ENCODE measurements at regions not wholly inside any gene's neighbourhood (a gene's known extent, or its start where the extent isn't known, plus 50 kb on each side); places are given as distances from the start of the nearest gene placed in this dataset.

DNA sequence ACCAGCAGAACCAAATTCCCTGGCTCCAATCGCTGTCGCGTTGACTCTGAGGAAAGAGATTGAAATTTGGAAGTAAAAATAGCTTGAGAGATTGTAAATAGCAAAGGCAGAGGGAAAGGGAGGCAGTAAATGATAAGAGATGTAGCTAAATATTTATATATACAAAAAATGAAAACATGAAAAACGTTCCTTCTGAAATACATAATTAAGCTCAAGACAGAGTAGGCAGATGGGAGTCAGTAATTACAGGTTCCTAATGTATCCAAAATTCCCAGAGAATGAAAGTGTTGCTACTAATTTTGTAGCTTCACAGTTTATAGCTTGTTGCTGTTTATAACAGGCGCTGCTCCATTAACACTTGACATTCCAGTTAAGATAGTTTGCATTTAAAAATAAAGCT is 648.7 kb downstream of the KCNA4 start:
- H3K4me1 ChIP-seq (ENCODE audit: insufficient read depth, low read length, poor library complexity, severe bottlenecking): no peaks in the 10 kb centered on the region
- no peaks in the 10 kb centered on the region for H3K79me2 ChIP-seq (ENCODE audit: insufficient read depth, low read length)
- no peak overlapping the region for H3K9ac ChIP-seq (ENCODE audit: low read depth, low read length, poor library complexity, severe bottlenecking)
- no peak overlapping the region for H2AFZ ChIP-seq (ENCODE audit: low read length)
- no peak overlapping the region for H3K4me2 ChIP-seq (ENCODE audit: low read depth, low read length, poor library complexity, severe bottlenecking)
- H3F3A ChIP-seq (ENCODE audit: low read depth): no peaks in the 10 kb centered on the region
- H3K9me2 ChIP-seq (replicated peaks; ENCODE audit: low read depth, low read length): 0 out of 2 replicates have a peak, but pooled peaks cover 4% of the 10 kb centered on the region
- H4K20me1 ChIP-seq (ENCODE audit: insufficient read depth, low read length, poor library complexity, severe bottlenecking): no peaks in the 10 kb centered on the region
- H3K27me3 ChIP-seq (ENCODE audit: insufficient read depth, low read length, poor library complexity, severe bottlenecking): no peaks in the 10 kb centered on the region
- no peaks in the 10 kb centered on the region for H3K36me3 ChIP-seq (ENCODE audit: insufficient read depth, low read length)
- no peaks in the 10 kb centered on the region for H3K9me3 ChIP-seq (ENCODE audit: insufficient read depth, low read depth, low read length)
- TF ChIP-seq, protein P1, sequence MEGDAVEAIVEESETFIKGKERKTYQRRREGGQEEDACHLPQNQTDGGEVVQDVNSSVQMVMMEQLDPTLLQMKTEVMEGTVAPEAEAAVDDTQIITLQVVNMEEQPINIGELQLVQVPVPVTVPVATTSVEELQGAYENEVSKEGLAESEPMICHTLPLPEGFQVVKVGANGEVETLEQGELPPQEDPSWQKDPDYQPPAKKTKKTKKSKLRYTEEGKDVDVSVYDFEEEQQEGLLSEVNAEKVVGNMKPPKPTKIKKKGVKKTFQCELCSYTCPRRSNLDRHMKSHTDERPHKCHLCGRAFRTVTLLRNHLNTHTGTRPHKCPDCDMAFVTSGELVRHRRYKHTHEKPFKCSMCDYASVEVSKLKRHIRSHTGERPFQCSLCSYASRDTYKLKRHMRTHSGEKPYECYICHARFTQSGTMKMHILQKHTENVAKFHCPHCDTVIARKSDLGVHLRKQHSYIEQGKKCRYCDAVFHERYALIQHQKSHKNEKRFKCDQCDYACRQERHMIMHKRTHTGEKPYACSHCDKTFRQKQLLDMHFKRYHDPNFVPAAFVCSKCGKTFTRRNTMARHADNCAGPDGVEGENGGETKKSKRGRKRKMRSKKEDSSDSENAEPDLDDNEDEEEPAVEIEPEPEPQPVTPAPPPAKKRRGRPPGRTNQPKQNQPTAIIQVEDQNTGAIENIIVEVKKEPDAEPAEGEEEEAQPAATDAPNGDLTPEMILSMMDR (conservative IDR thresholded peaks at IDR 0.05; ENCODE audit: low read length): no peak
- TF ChIP-seq EZH2phosphoT487 (IDR thresholded peaks at IDR 0.05; ENCODE audit: borderline replicate concordance): no peak
- H3K4me3 ChIP-seq (ENCODE audit: low read length, poor library complexity, severe bottlenecking): no peak overlapping the region

DNA sequence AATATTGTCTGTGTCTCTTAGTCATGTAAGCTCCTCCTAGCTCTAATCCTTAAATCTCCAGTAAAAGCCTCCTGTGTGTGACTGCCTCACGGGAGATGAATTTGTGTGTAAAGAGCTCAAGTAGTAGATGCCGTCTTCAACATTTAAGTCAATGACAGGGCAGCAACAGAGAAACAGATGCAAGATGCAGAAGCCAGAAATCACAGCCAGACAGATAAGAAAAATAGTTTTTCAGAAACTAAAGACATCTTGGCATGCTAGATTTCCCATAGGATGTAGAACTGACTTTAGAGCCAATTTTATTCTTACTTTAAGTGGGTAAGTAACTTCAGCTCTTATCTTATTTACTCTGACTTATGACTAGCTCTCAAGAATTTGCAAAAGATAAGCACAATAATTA is 652.8 kb downstream of the KCNA4 start:
- Histone ChIP-seq H3K79me2 (ENCODE audit: insufficient read depth, low read length) (no peaks in the 10 kb centered on the region), H4K20me1 (ENCODE audit: insufficient read depth, low read length, poor library complexity, severe bottlenecking) (no peaks in the 10 kb centered on the region), H3F3A (ENCODE audit: low read depth) (no peaks in the 10 kb centered on the region), H3K4me3 (ENCODE audit: low read length, poor library complexity, severe bottlenecking) (no peak overlapping the region), H3K9me2 (replicated peaks; ENCODE audit: low read depth, low read length) (0 out of 2 replicates have a peak, but pooled peaks cover 4% of the 10 kb centered on the region), H3K4me2 (ENCODE audit: low read depth, low read length, poor library complexity, severe bottlenecking) (no peak overlapping the region), H3K9me3 (ENCODE audit: insufficient read depth, low read depth, low read length) (no peaks in the 10 kb centered on the region), H3K9ac (ENCODE audit: low read depth, low read length, poor library complexity, severe bottlenecking) (no peak overlapping the region), H3K27me3 (ENCODE audit: insufficient read depth, low read length, poor library complexity, severe bottlenecking) (no peaks in the 10 kb centered on the region), H3K4me1 (ENCODE audit: insufficient read depth, low read length, poor library complexity, severe bottlenecking) (no peaks in the 10 kb centered on the region), H3K36me3 (ENCODE audit: insufficient read depth, low read length) (no peaks in the 10 kb centered on the region), H2AFZ (ENCODE audit: low read length) (no peak overlapping the region)
- TF ChIP-seq, protein P1 (conservative IDR thresholded peaks at IDR 0.05; ENCODE audit: low read length): no peak
- TF ChIP-seq EZH2phosphoT487 (IDR thresholded peaks at IDR 0.05; ENCODE audit: borderline replicate concordance): no peak

DNA sequence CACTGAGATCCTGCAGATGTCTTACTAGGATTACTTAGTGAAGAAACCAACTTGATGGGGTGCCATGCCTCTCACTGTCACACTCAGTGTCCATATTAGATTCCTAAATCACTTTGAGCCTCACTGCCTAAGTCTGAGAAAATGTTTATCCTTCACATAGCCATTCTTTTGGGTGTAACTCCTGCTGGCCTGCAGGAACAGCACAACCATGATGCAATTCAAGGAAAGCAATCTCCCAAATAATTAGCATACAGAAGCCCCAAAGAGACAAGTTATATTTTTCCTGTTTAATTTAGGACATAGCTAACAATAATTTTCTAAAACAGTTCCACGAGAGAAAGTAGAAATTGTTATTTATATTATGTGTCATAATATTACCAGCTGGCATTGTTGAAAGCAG is 655.5 kb downstream of the KCNA4 start:
- H3K4me3 ChIP-seq (ENCODE audit: low read length, poor library complexity, severe bottlenecking): no peak overlapping the region
- no peak overlapping the region for H3K4me2 ChIP-seq (ENCODE audit: low read depth, low read length, poor library complexity, severe bottlenecking)
- no peaks in the 10 kb centered on the region for H3K27me3 ChIP-seq (ENCODE audit: insufficient read depth, low read length, poor library complexity, severe bottlenecking)
- no peaks in the 10 kb centered on the region for H4K20me1 ChIP-seq (ENCODE audit: insufficient read depth, low read length, poor library complexity, severe bottlenecking)
- no peaks in the 10 kb centered on the region for H3K9me2 ChIP-seq (replicated peaks; ENCODE audit: low read depth, low read length)
- H3K36me3 ChIP-seq (ENCODE audit: insufficient read depth, low read length): no peaks in the 10 kb centered on the region
- H3K4me1 ChIP-seq (ENCODE audit: insufficient read depth, low read length, poor library complexity, severe bottlenecking): no peaks in the 10 kb centered on the region
- H3K9ac ChIP-seq (ENCODE audit: low read depth, low read length, poor library complexity, severe bottlenecking): no peak overlapping the region
- no peak overlapping the region for H2AFZ ChIP-seq (ENCODE audit: low read length)
- no peaks in the 10 kb centered on the region for H3F3A ChIP-seq (ENCODE audit: low read depth)
- H3K9me3 ChIP-seq (ENCODE audit: insufficient read depth, low read depth, low read length): no peaks in the 10 kb centered on the region
- TF ChIP-seq, protein P1 (conservative IDR thresholded peaks at IDR 0.05; ENCODE audit: low read length): no peak
- no peak for TF ChIP-seq EZH2phosphoT487 (IDR thresholded peaks at IDR 0.05; ENCODE audit: borderline replicate concordance)
- H3K79me2 ChIP-seq (ENCODE audit: insufficient read depth, low read length): no peaks in the 10 kb centered on the region

Data from Loucy (cell line).